A204.1 (cell line): ENCODE measurements at regions not wholly inside any gene's neighbourhood (a gene's known extent, or its start where the extent isn't known, plus 50 kb on each side); places are given as distances from the start of the nearest gene placed in this dataset.
"Not testable (repeated sequence)": the region's sequence is repeated elsewhere in the genome, so short reads cannot be mapped to it uniquely, and the experiment has no call there.

Source experiments
- FAIRE-seq: peaks from 2 replicates; lab custom pipeline; 2012; peaks lifted over from hg19 to GRCh38; lab: Jason Lieb, UNC

DNA sequence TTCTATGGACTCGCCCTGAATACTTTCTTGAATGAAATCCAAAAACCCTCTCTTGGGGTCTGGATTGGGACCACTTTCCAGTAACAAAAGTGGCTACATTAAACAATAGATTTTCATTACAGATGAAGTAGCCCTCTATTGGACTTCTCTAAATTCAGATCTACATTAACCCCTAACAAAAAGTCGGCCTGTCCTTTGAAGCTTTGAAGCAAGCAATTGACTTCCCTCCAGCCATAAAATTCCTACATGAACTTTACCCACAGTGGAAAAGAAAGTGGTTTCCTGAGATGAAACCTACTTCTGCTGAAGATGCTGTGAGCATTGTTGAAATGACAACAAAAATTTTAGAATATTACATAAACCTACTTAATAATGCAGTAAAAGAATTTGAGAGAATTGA, 967.1 kb upstream of the ROBO1 start:
- no peak for FAIRE-seq

DNA sequence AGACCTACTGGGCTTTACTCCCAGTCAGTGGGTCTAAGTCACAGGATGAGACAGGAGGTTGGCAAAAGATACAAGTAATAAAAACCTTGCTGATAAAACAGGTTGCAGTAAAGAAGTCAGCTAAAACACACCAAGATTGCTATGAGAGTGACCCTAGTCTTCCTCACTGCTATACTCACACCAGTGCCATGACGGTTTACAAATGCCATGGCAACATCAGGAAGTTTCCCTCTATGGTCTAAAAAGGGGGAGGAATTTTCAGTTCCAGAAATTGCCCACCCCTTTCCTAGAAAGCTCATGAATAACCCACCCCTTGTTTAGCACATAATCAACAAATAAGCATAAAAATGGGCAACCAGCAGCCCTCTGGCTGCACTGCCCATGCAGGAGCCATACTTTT, 966.7 kb upstream of the ROBO1 start:
- no peak for FAIRE-seq

DNA sequence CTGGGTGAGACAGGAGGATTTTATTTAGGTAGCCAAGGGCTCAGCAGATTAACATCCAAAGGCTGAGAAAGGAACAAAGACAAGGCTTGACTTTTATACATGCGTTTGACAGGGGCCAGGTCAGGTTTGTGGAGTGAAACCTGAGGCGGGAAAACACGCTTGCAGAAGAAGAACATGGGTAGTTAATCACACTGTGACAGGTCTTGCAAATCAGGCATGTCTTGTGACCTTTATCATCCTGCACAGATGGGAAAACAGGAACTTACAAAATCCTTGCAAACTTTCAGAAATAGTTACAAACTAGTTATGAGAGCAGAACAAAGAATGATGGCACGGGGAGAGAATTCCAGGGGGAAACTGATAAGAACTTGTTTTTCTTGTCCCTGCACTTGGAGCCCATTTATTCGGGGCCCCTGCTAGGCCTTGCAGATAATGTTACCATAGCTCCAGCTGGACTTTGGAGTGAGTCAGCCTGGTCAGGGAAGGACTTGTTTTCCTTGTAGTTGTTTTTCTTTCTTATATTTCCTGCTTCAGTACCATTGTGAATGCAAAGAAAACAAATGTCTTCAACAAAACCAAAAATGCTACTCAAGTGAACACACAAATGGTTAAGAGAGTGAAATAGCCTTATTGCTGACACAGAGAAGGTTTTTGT, 965.9 kb upstream of the ROBO1 start:
- no peak for FAIRE-seq

DNA sequence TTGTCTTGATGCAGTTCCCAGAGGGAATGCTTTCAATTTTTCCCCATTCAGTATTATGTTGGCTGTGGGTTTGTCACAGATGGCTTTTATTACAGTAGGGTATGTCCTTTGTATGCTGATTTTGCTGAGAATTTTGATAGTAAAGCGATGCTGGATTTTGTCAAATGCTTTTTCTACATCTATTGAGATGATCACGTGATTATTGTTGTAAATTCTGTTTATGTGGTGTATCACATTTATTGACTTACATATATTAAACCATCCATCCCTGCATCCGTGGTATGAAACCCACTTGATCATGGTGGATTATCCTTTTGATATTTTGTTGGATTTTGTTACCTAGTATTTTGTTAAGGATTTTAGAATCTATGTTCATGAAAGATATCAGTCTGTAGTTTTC, 959.8 kb upstream of the ROBO1 start:
- FAIRE-seq: not testable (repeated sequence)

DNA sequence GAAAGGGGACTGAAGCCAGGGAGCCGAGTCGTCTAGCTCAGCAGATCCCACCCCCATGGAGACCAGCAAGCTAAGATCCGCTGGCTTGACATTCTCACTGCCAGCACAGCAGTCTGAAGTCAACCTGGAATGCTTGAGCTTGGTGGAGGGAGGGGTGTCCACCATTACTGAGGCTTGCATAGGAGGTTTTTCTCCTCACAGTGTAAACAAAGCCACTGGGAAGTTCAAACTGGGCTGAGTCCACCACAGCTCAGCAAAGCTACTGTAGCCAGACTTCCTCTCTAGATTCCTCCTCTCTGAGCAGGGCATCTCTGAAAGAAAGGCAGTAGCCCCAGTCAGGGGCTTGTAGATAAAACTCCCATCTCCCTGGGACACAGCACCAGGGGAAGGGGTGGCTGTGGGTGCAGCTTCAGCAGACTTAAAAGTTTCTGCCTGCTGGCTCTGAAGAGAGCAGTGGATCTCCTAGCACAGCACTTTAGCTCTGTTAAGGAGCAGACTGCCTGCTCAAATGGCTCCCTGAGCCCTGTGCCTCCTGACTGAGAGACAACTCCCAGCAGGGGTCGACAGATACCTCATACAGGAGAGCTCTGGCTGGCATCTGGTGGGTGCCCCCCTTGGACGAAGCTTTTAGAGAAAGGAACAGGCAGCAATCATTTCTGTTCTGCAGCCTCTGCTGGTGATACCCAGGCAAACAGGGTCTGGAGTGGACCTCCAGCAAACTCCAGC, 942.0 kb upstream of the ROBO1 start:
- not testable (repeated sequence) for FAIRE-seq

DNA sequence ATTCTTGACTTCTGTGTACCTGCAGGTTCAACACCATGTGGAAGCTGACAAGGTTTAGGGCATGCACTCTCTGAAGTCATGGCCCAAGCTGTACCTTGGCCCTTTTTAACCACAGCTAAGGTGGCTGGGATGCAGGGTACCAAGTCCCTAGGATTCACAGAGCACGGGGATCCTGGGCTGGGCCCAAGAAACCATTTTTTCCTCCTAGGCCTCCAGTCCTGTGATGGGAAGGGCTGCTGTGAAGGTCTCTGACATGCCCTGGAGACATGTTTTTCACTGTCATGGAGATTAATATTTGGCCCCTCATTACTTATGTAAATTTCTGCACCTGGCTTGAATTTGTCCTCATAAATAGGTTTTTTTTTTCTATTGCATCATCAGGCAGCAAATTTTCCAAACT, 937.5 kb upstream of the ROBO1 start:
- no peak for FAIRE-seq

DNA sequence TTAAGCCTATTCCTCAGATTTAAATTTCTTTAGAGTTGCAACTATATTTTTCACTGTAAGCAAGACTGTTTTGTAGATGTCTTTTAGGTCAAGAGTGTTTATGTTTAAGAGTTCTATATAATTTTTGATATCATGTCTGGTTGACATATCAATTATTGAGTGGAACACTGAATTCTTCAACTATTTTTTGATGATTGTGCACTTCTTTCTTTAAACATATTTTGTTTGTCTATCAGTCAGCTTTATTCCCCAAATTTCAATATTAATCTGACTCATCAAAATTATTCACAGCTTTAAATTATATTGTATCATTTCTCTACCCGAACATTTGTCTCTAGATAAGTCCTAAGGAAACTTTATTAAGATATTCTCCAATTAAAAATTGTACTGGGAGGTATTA, 933.6 kb upstream of the ROBO1 start:
- no peak for FAIRE-seq

DNA sequence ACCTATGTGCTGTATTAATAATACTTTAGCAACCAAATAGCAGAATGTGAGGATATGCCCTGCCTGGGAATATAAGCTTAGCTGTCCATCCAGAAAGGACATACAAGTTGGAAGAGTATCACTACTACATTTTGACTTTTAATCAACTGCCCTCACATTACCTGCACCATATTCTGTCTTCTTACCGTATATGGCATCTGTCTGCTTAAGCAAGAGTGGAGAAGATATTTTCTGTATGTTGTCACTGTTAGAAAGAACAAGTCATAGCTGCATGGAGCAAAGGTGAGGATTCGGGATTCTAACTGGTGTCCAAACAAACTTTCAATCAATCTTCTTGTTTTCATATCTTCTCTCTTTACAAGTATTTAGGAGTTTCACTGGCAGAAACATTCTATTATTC, 929.5 kb upstream of the ROBO1 start:
- FAIRE-seq: no peak

DNA sequence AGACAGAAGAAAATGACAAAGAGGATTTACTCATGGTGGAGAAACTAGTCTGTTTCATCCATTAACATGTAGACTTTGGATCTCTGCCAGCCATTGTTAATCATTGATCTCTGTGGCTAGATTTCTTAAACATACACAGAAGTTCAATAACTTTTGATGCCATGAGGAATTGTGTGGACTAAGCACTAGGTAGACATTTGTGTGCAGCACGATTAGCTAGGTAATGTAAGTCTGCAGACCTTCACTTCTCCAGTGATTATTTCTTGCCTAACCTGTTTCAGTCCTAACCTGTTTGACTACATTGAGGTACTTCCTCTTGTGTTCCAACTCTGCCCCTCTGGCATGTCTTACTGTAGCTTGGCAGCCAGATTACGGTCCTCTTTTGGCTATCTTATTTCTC, 928.5 kb upstream of the ROBO1 start:
- no peak for FAIRE-seq

DNA sequence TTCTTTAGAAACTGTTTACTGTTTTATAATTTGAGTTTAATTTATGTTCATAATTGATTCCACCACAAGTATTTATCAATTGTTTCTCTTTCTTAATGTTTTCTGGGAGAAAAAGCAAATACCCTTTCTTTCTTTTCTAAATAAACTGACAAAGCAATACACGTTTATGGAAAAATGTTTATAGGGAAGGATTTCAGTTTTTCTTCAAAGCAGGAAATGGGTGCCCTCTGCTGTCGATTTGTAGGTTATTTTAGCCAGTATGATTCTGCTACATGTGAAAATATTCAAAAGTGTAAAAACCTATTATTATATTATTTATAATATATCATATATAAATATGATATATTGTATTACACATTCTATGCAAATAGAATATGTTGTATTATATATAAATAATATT, 921.0 kb upstream of the ROBO1 start:
- FAIRE-seq: peak; percentile 97

DNA sequence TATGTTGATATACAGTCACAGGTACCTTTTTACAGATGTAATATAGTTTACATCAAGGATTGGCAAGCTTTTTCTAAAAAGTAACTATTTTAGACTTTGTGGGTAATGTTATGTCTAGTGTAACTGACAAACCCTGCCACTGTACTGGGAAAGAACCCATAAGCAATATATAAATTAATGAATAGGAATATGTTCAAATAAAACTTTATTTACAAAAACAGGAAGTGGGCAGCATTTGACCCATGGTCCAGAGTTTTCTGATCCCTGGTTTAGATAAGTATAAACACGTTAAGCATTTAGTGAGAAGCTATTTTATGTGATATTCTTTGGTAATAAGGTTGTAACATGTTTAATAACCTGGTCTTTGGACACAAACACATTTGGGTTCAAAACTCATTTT, 915.2 kb upstream of the ROBO1 start:
- FAIRE-seq: no peak

DNA sequence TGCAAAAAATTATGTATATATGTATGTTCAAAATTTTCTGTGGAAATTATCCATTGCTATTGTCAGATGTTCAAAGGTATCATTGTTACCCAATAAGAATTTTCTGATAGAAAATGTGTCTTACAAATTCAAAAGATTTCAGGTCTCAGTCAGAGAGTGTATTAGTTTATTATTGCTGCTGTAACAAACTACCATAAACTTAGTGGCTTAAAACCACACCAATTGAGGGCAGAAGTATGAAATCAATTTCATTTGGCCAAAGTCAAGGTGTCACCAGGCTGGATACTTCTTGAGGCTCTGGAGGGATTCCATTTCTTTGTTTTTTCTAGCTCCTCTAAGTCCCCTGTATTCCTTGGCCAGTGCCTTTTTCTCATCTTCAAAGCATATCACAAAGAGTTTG, 914.4 kb upstream of the ROBO1 start:
- FAIRE-seq: no peak

DNA sequence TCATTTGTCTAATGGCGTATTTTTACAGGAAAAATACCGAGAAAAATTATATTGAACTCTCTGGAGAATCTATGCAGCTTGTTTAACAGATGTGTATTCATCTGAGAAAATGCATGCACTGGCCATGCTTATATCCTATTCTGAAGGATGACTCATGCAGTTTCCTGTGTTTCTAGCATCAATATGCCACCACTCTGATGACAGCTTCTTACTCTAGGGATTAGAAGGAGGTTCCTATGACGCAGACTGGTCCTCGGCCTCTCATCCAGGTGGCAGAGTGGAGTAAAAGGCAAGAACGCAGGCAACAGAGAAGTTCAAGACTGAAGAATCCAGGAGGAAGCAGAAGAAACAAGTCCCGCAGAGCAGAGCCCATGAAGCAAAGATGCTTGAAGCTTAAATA, 910.0 kb upstream of the ROBO1 start:
- FAIRE-seq: no peak

DNA sequence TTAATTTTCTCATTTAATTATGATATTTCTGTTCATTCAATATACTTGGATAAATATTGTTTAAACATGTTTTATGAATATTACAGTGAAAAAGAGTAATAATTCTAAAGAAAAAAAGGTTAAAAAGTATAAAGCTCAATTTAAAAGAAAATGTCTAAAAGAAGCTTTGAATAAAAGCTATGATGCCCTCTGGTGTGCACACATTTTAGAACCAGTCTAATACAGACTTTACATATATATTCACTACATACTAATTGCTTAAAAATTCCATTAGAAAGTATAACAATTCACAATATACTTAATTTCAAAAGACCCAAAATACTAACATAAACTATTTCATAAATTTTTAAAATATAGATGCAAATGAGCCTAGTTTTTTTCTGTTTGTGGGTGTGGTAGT, 909.1 kb upstream of the ROBO1 start:
- FAIRE-seq: peak; percentile 84

DNA sequence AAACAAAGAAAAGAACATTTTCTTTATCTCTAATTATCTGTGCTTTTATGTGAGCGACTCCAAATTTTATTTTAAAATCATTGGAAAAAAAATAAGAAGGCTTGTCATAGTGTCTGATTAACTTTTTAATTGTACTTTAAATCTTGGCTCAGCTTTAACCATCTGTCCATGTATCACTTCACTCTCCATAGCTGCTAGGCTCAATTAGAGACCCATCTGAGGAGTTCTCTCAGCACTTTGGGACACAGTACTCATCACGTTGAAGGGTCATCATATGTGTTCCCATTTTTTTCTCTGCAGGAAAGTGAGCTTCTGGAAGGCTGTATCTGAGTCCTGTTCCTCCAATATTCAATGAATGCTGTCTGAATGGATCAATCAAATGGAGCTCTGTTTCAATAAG, 908.5 kb upstream of the ROBO1 start:
- no peak for FAIRE-seq

DNA sequence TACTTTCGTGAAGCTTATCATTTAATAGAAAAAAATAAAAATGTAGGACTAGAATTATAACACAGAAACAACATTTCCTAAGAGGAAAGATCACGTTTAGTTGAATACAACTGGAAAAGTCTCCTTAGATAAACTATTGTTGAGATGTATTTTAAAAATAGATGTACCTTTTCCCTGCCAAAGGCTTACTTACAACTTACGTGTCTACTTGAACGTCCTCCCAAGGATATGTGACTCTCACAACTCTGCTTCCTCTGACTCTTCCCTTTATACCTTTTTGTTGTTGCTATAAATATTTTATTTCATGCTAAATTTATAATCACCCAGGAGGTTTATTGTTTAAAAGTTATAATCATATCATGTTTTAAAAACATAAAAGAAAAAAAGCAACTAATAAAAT, 908.0 kb upstream of the ROBO1 start:
- FAIRE-seq: no peak

DNA sequence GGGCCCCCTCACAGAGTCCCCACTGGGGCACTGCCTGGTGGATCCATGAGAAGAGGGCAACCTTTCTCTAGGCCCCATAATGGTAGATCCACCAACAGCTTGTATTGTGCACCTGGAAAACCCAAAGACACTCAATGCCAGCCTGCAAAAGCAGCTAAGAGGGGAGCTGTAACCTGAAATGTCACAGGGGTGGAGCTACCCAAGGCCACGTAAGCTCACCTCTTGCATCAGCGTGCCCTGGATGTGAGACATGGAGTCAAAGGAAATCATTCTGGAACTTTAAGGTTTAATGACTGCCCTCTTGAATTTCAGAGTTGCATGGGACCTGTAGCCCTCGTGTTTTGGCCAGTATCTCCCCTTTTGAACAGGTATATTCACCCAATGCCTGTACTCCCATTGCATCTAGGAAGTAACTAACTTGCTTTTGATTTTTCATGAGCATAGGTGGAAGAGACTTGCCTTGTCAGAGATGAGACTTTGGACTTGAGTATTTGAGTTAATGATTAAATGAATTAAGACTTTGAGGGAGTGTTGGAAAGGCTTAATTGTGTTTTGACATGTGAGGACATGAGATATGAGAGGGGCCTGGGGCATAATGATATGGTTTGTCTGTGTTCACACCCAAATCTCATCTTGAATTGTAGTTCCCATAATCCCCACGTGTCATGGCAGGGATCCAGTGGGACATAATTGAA, 900.9 kb upstream of the ROBO1 start:
- FAIRE-seq: no peak

DNA sequence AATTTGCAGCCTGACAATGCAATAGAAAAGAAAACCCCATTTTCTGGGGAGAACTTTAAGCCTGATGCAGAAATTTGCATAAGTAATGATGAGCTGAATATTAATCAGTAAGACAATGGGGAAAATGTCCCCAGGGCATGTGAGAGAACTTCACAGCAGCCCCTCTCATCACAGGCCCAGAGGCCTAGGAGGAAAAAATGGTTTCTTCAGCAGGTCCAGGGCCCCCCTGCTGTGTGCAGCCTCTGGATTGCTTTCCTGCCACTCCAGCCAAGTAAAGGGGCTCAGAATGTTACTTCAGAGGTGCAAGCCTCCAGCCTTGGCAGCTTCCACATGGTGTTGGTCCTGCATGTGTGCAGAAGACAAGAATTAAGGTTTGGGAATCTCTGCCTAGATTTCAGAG, 900.3 kb upstream of the ROBO1 start:
- FAIRE-seq: no peak

DNA sequence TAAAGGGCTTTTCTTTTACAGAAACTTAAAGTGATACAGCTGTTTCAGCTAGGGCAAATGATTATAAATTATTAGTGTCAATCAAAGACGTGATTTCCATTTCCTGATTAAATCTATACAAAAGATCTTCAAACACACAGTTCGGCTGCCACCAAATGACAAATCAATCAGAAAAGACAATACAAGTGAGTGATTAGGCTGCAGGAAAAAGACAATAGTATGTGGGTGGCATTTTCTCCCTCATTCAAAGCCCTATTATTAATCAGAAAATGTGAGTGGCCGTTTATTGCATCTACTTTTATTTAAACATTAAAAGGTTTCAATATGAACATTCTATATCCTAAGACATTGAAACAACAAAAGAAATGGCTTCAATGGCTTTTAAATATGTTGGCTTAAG, 895.6 kb upstream of the ROBO1 start:
- no peak for FAIRE-seq

DNA sequence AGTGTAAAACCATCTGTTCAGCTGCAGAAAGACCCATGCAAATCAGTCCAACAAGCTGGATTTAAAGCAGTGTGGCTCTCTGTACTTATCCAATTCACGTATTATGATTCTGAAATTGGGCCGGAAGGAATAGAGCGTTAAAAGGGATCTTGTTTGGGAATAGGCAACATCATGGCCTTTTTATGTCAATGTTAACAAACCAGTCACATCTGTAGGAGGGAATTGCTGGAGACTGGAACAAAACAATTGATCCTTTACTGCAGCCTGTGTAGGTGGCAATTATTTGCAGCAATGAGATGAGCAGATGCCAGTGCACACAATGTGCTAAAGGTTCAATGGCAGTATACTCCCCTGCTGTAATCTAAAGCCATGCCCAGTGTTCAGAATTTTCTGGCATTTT, 887.4 kb upstream of the ROBO1 start:
- FAIRE-seq: no peak

DNA sequence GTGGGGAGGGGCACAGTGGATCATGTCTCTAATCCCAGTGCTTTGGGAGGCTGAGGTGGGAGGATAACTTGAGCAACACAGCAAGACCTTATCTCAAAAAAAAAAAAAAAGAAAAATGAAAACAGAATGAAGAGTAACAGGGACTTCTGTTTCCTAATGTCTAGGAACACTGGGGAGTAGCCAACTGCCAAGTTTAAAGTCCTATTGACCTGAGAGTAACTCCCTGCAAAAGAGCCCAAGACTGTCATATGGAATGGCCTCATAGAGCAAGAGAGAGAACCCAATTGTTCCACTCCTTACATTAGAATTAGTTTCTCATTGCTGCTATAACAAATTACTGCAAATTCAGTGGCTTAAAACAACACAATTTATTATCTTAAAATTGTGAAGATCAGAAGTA, 881.4 kb upstream of the ROBO1 start:
- FAIRE-seq: no peak

DNA sequence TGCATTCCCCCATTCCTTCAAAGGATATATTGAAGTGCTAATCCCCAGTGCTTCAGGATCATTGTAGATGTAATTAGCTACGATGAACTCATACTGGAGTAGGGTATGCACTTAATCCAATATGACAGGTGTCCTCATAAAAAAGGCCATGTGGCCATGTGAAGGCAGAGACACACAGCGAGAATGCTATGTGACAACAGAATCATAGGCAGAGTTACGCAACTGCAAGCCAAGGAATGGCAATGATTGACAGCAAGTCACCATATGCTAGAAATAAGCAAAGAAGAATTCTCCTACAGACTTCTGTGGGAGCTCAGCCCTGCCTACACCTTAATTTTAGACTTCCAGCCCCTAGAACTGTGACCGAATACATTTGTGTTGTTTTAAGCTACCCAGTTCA, 875.6 kb upstream of the ROBO1 start:
- no peak for FAIRE-seq

DNA sequence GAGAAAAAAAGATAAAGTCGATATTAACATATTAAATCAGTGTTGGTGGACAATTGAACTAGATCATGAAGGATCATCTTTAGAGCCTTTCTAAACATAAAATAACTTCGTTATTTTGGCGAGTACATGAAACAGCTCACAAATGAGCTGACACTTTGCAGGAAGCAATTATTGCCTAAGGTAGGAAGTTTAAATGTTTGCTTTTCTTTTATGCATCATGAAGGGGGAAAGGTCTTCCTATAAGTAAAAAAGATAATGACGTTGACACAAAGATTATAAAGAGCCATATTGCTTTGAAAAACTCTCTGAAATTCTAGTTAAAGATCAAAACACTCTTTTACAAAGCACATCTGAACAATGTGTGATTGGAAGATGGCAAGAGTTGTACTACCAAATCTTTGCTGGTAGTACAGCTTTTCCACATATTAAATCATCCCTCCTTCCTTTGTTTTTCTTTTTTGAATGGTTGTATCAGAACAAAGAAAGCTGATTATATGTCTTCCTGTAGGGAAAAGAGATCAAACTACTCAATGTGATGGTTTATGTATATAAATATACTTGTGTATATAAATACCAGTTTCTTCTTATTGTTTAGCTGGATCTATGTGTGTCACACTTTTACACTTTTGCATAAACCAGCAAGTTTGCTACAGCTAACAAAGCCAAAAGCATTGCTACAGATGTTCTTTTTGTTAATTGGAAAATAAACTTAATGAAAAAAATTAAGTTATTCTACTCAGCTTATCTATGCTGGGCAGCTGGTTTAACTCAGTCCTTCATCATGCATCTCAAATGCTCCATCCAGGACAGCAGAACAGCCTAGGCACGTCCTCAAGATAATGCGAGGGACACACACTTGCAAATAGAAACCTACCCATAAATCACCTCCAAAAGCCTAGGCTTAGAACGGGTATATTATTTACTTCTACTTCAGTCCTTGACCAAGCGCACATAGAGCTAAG, 850.8 kb upstream of the ROBO1 start:
- no peak for FAIRE-seq
